ENCODE measurements at regions not wholly inside any gene's neighbourhood (a gene's known extent, or its start where the extent isn't known, plus 50 kb on each side); places are given as distances from the start of the nearest gene placed in this dataset.
"Not testable (repeated sequence)": the region's sequence is repeated elsewhere in the genome, so short reads cannot be mapped to it uniquely, and the experiment has no call there.

- DNase-seq: not testable (repeated sequence)
These were observed 130.5 kb upstream of the VOPP1 start for GRCh38 chr7:55702831-55703230.

GRCh38 chr7:55699450-55699842 is 127.1 kb upstream of the VOPP1 start:
- DNase-seq: not testable (repeated sequence)

- DNase-seq: not testable (repeated sequence)
These were observed 126.5 kb upstream of the VOPP1 start for GRCh38 chr7:55698607-55699449.

GRCh38 chr7:55695893-55696701 is 123.8 kb upstream of the VOPP1 start:
- DNase-seq: not testable (repeated sequence)

GRCh38 chr7:55694484-55694883 is 122.2 kb upstream of the VOPP1 start:
- DNase-seq: not testable (repeated sequence)

- DNase-seq: not testable (repeated sequence)
These were observed 116.7 kb upstream of the VOPP1 start for GRCh38 chr7:55688684-55689681.

- not testable (repeated sequence) for DNase-seq
These were observed 116.0 kb upstream of the VOPP1 start for GRCh38 chr7:55688261-55688660.

GRCh38 chr7:55687252-55687651 is 115.0 kb upstream of the VOPP1 start:
- not testable (repeated sequence) for DNase-seq

GRCh38 chr7:55686771-55687170 is 114.5 kb upstream of the VOPP1 start:
- DNase-seq: not testable (repeated sequence)

- DNase-seq: not testable (repeated sequence)
These were observed 111.2 kb upstream of the VOPP1 start for GRCh38 chr7:55683501-55683900.

GRCh38 chr7:55675589-55675988 is 103.3 kb upstream of the VOPP1 start:
- DNase-seq: not testable (repeated sequence)

- not testable (repeated sequence) for DNase-seq
These were observed 101.2 kb upstream of the VOPP1 start for GRCh38 chr7:55673525-55673924.

- DNase-seq: not testable (repeated sequence)
These were observed 99.8 kb upstream of the VOPP1 start for GRCh38 chr7:55672084-55672483.

GRCh38 chr7:55657654-55658053 is 85.4 kb upstream of the VOPP1 start:
- no peak for DNase-seq

- no peak for DNase-seq
These were observed 78.8 kb upstream of the VOPP1 start for GRCh38 chr7:55651057-55651456.

- no peak for DNase-seq
These were observed 76.9 kb upstream of the VOPP1 start for GRCh38 chr7:55649238-55649637.

- no peak for DNase-seq
These were observed 72.3 kb upstream of the VOPP1 start for GRCh38 chr7:55644567-55644966.

GRCh38 chr7:55642266-55642665 is 70.0 kb upstream of the VOPP1 start:
- DNase-seq: no peak

- DNase-seq: peak in 1 of 2 donors; percentile 33
These were observed 69.5 kb upstream of the VOPP1 start for GRCh38 chr7:55641811-55642210.

GRCh38 chr7:55641273-55641691 is 69.0 kb upstream of the VOPP1 start:
- DNase-seq: peak; percentile 33 to 69

GRCh38 chr7:55639640-55640039 is 67.3 kb upstream of the VOPP1 start:
- DNase-seq: no peak

- DNase-seq: no peak
These were observed 56.9 kb upstream of the VOPP1 start for GRCh38 chr7:55629051-55629677.
